ENCODE measurements at regions not wholly inside any gene's neighbourhood (a gene's known extent, or its start where the extent isn't known, plus 50 kb on each side); places are given as distances from the start of the nearest gene placed in this dataset.

DNA sequence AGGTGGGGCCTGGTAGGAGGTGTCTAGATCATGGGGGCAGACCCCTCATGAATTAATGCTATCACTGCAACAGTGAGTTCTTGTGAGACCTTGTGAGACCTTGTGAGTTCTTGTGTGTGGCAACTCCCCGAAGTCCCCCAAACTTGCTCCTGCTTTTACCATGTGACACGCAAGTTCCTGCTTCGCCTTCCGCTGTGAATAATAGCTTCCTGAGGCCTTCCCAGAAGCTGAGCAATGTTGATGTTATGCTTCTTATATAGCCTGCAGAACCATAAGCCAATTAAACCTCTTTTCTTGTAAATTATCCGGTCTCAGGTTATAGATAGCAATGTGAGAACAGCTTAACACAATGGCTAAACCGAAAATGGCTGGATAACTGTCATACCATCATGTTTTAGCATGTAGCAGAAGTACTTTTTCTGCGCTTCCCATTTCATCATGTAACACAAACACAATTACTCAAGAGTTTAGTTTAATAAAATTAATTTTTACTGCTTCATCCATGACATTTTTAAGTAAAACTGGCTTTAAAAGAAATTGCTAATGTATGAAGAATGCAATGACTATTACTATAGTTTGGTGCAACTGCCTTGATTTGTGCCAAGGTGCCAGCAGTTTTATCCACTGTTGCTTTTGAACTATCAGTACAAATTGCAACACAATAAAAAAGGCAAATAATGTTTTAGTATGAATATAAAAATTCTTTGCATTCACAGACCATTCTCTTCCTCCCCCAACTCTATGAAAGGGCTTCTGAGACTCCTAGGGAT lies 87.7 kb upstream of the TMEM168 start:
- no peak for DNase-seq

DNA sequence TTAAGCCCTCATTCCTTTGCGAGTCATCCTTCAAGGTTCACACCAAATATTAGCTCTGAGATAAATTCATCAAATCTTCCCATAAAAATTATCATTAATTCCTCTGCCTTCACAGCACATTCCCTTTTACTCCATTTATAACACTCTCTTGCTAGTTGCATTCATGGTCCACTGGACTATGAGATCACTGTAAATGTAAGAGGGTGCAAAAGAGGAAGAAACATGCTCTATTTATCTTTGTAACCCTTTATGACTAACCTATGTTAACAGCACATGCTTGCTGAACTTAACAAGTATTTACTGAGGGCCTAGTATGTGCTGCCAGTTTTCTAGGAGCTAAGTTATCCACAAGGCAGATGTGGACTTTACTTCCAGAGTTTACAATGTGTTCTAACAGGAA lies 86.7 kb upstream of the TMEM168 start:
- DNase-seq, result no peak

DNA sequence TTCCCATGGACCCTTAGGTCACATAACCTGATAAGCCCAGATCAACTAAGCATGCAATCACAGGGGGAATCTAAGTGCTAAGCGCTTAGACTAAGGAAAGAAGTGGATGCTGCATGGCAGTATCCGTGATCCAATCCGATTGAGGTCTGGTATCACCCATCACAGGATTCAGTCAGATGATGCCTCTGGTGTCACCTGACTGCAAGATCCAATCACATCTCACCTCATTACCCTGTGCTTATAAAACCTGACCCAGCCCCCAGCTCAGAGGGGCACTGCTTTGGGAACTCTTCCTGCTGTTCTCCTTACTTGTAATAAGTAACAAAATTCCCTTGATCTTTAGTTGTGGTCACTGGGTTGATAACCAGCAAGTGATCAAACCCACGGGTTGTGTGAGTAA lies 84.7 kb upstream of the TMEM168 start:
- no peak for DNase-seq

DNA sequence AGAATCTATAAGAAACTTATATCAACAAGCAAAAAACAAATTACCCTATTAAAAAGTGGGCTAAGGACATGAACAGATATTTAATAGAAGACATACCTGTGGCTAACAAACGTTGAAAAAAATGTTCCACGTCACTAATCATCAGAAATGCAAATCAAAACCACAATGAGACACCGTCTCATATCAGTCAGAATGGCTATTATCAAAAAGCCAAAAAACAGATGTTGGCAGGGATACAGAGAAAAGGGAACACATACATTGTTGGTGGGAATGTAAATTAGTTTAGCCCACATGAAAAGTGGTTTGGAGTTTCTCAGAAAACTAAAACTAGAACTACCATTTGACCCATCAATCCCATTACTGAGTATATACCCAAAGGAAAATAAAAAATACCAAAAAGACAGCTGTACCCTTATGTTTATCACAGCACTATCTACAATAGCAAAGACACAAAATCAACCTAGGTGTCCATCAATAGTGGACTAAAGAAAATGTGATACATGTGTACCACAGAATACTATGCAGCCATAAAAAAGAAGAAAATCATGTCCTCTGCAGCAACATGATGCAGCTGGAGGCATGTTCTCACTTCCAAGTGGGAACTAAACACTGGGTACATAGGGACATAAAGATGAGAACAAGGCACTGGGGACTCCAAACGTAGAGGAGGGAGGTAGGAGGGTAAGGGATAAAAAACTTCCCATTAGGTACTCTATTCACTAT lies 83.8 kb upstream of the TMEM168 start:
- no peak for DNase-seq

DNA sequence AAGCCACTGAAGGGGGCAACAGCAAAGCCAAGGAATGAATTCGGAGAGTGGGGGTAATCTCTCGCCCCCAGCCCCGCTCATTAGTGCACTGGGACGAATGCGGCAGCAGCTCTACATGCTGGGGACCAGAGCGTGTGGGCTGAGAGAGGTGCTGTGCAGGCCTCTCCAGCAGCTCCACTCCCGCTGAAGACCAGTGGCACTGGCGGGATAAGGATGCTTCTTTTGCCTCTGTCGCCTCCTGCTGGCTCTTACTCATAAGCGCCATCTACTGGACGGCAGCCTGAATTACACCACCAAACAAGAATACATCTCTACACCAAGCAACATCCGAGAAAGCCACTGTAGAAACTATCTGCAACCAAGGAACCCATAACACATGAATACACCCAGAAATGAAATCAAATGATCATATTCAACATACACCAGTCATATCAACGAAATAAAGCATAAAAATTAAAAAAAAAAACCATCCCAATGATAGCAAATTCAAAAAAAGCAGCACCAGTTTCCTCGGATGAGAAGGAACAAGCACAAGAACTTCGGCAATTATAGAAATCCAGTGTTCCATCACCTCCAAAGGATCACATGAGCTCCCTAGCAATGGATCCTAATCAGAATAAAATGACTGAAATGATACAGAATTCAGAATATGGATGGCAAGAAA lies 79.0 kb upstream of the TMEM168 start:
- peak; percentile 16 to 35 for DNase-seq

DNA sequence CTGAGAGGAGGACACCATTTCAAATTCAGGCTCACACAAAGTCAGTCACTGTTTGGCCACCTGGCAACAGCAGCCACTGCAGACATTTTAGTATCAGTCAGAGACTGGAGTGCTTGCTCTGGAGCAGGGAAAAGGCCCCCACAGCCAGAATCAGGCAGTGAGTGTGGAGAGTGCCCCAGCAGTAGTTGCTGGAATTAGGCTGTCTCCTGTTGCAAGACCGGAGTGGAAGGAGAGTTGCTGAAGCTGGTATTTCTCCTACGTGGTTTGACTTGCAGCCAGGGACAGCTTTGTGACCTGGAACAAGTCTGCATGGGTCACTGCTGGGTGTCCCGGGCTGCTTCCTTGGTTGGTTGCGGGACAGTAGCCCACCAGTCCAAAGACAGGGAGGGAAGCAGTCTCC lies 78.4 kb upstream of the TMEM168 start:
- DNase-seq, result no peak

DNA sequence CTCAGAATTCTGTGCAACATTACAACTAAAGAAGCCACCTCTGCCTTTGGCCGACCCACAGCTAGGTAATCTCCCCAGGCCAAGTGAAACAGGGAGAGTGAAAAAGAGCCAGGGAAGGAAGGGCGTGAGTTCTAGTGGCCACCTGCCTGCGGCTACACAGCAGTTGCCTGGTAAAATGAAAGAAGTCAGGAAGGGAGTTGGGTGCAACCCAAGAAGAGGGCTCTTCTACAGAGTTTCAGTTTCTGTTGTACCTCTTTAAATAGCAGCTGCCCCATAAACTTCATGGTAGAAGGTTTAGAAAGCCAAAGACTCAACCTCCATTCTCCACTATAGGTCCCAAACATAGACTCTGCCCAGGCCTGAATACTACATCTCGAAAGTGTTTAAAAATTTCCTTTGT lies 76.2 kb upstream of the TMEM168 start:
- DNase-seq, result no peak

DNA sequence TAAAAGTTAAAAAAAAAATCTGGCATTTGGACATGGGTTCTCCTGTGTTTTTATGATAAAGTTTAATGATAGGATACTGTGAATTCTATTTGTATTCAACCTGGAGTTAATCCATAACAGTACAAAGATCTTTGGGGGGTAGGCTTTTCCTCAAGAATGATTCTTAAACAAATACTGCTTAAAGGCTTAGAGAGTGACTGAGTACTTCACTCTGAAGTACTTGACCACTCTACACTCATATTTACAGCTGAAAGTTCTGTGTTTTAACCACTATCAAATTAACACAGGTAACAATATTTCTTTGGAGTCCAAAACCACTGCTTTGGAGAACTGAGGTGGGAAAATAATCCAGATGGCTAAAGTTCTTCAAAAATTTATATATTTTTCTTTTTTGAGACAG lies 74.2 kb upstream of the TMEM168 start:
- DNase-seq, result no peak

DNA sequence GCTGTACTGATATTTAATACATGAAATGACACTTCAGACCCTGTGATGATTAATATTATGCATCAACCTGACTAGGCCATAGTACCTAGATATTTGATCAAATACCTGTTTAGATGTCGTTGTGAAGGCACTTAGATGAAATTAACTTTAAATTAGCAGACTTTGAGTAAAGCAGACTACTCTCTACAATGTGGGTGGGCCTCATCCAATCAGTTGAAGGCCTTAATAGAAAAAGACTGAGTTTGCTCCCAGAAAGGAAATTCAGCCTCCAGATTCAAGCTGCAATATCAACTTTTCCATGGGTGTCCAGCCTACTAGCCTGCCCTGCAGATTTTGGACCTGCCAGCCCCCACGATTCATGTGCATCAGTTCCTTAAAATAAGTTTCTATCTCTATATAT lies 68.6 kb upstream of the TMEM168 start:
- no peak for DNase-seq

DNA sequence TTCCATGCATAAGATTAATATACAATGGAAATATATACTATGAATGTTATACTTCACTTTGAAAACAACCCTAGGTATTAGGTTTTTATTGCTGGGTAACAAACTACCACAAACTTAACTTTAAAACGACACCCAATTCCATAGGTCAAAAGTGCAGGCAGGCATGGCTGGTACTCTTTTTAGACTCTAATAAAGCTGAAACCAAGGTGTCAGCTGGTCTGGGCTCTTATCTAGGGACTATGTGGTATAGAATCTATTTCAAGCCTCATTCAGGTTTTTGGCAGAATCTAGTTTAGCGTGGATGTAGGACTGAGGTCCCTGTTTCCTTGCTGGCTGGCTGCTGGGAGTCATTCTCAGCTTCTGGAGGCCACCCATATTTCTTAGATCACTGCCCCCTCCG lies 65.0 kb upstream of the TMEM168 start:
- DNase-seq, result no peak

DNA sequence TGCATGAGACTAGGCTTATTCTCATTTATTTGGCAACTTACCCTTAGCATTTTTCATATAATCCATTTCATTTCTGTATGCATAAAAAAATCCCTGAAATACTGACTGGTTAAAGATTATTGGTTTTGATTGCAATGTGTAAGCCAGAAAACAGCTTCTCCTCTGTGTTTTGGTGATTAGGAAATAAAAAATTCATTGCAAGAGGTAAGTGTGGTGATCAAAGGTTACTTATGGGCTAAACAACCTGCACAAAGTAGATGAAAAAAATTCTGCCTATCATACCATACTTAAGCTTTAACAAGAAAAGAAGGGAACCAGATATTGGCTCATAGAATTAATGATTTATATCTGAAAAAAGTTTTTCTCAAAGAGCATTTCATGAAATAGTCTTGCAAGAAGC lies 64.0 kb upstream of the TMEM168 start:
- DNase-seq, result no peak

DNA sequence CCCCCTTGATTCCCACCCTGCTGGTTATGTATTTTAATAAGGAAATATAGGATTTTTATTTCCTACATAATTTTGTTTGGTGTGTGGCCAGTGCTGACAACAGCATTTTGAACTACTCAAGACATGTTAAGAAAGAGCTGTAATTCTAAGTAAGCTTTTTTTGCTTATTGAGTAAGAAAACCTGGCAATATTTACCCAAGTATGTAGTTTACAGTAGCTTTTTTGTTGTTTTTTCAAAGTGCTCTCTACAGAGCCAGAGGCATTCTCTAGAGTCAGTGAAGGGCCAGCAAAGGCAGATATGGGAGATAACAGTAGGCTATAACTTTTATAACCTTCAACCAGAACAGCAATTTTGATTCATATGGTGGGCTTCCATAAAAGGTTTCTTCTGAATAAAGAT lies 63.2 kb upstream of the TMEM168 start:
- DNase-seq, result no peak

DNA sequence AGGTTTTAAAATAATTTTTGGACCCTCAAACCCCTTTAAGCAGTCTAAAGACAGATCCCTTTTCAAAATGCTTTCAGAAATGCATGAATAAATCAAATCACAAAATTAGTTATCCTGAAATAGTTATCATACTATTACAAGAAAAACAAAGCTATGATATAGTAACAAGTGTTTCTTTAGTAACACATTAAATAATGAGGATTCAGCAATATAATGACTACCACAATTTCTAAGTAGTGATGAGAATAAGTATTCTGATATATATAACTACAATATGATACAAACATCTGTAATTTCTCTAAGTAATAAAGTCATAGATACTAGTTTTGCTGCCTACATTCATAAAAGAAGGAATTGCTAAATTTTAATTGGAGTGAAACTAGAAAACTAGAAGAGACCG lies 53.0 kb upstream of the TMEM168 start:
- DNase-seq, result no peak
